ENCODE measurements at regions not wholly inside any gene's neighbourhood (a gene's known extent, or its start where the extent isn't known, plus 50 kb on each side); places are given as distances from the start of the nearest gene placed in this dataset.

DNA sequence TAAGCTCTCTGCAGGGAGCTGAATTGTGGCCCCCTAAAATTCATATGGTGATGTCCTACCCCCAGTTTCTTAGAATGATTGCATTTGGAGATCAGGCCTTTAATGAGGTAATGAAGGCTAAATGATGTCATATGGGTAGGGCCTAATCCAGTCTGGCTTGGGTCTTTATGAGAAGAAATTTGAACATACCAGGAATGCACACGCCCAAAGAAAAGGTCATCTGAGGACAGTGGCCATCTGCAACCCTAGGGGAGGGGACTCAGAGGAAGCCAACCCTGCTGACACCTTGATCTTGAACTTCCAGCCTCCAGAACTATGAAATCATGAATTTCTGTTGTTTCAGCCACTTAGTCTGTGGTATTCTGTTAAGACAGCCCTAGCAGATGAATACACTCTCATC, 426.7 kb downstream of the EPHA4 start:
- H3K9me3 ChIP-seq (ENCODE audit: control insufficient read depth, insufficient read depth, low read length) = no peaks in the 10 kb centered on the region
- no peaks in the 10 kb centered on the region for H3K36me3 ChIP-seq (ENCODE audit: control insufficient read depth, insufficient read depth, low read length)
- H3K27me3 ChIP-seq (ENCODE audit: control insufficient read depth, insufficient read depth, low read length) = no peaks in the 10 kb centered on the region

DNA sequence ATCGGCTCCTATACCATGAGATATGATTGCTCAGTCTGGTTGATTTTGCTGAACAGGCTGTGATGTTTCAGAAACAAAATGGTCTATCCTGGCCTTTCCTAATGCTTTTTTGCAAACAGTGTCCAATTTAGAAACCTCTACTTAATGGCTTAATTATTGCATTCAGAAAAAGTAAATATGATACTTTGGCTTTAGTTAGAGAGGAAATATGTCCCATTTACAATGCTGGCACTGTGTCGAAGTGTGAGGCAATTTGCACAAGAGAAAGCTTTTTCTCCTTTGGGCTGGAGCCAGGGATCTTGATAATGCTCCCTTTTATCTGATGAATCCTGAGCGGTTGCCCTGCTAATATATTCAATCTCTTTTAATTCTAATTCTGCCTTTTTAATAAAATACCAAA, 418.9 kb downstream of the EPHA4 start:
- H3K27me3 ChIP-seq (ENCODE audit: control insufficient read depth, insufficient read depth, low read length) = no peaks in the 10 kb centered on the region
- no peaks in the 10 kb centered on the region for H3K36me3 ChIP-seq (ENCODE audit: control insufficient read depth, insufficient read depth, low read length)
- no peaks in the 10 kb centered on the region for H3K9me3 ChIP-seq (ENCODE audit: control insufficient read depth, insufficient read depth, low read length)
- H3K4me3 ChIP-seq (ENCODE audit: low read depth, low read length) = no peak overlapping the region
- no peaks in the 10 kb centered on the region for H3K4me1 ChIP-seq (ENCODE audit: control insufficient read depth, insufficient read depth, low read length)
- H3K9ac ChIP-seq (ENCODE audit: low read depth, low read length) = no peak overlapping the region

More for the DNA sequence above, 426.7 kb downstream of the EPHA4 start:
- Histone ChIP-seq H3K4me3 (ENCODE audit: low read depth, low read length) (no peak overlapping the region), H3K9ac (ENCODE audit: low read depth, low read length) (no peak overlapping the region), H3K4me1 (ENCODE audit: control insufficient read depth, insufficient read depth, low read length) (no peaks in the 10 kb centered on the region)

DNA sequence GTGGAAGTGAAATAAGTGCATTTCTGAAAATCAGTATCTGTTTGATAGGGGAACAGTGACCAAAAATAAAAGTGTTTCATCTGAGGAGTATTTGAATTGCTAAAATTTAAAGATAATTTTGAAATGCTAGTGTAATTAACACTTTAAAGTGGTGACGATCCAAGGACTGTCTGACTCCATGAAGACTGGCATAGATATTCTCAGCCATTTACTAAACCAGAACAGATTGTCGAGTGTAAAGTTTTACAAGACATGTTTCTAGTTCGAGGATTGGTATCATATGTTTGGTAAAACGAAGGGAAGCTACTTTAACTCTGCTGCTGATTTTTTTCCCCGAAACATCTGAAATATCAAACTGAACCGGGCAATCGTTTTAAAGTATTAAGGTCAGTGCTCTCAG, 417.9 kb downstream of the EPHA4 start:
- Histone ChIP-seq H3K4me1 (ENCODE audit: control insufficient read depth, insufficient read depth, low read length) (no peaks in the 10 kb centered on the region), H3K36me3 (ENCODE audit: control insufficient read depth, insufficient read depth, low read length) (no peaks in the 10 kb centered on the region), H3K9me3 (ENCODE audit: control insufficient read depth, insufficient read depth, low read length) (no peaks in the 10 kb centered on the region), H3K27me3 (ENCODE audit: control insufficient read depth, insufficient read depth, low read length) (no peaks in the 10 kb centered on the region), H3K9ac (ENCODE audit: low read depth, low read length) (no peak overlapping the region), H3K4me3 (ENCODE audit: low read depth, low read length) (no peak overlapping the region)

DNA sequence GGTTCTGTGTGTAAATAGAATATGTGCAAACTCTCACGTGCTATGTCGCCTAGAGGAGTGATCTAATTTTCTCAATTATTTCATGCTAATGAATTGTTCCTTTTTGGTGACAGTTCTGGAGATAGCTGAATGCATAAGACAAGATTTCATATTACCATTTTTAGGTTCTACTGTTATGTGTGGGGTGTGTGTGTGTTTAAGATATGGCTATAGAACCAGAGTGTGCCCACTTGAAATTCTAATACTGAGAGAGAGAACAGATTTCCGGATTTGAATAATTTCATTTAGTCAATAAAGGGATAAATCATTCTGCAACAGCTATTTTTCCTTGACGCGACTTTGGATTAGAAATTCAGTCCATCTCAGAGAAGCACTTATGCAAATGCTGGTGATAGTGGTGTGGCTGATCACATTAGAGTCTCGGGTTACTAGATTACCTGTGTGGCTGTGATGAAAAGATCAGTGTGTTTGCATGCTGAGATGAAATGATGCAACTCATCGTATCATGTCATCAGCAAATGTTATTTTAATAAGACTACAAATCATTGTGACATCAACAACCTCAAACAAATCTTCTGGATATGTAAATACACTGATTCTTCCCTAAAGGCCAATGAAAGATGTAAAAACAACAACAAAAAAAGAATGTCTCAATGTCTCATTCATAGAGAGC, 415.9 kb downstream of the EPHA4 start:
- Histone ChIP-seq H3K9me3 (ENCODE audit: control insufficient read depth, insufficient read depth, low read length) (no peaks in the 10 kb centered on the region), H3K4me3 (ENCODE audit: low read depth, low read length) (no peak overlapping the region), H3K4me1 (ENCODE audit: control insufficient read depth, insufficient read depth, low read length) (no peaks in the 10 kb centered on the region), H3K27me3 (ENCODE audit: control insufficient read depth, insufficient read depth, low read length) (no peaks in the 10 kb centered on the region), H3K36me3 (ENCODE audit: control insufficient read depth, insufficient read depth, low read length) (no peaks in the 10 kb centered on the region), H3K9ac (ENCODE audit: low read depth, low read length) (no peak overlapping the region)

DNA sequence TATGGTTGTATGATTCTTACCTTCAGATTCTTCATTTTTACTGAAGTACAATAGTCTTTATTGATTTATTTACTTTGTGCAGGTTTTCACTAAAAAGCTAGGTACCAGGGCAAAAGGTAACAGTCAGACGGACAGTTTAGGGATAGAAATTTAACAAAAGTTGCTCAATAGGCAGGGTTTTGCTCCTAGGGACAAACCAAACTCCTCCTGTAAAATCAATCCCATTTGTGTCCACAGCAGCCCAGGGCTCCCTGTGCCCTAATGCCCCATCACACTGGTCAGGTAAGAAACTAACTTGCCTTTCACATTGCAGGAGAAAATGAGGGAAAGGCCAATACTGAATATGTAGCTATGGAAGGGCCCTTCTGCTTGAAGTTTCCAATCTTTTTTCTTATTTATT, 410.9 kb downstream of the EPHA4 start:
- no peak overlapping the region for H3K9ac ChIP-seq (ENCODE audit: low read depth, low read length)
- H3K9me3 ChIP-seq (ENCODE audit: control insufficient read depth, insufficient read depth, low read length) = no peaks in the 10 kb centered on the region
- H3K36me3 ChIP-seq (ENCODE audit: control insufficient read depth, insufficient read depth, low read length) = no peaks in the 10 kb centered on the region
- no peaks in the 10 kb centered on the region for H3K4me1 ChIP-seq (ENCODE audit: control insufficient read depth, insufficient read depth, low read length)
- no peak overlapping the region for H3K4me3 ChIP-seq (ENCODE audit: low read depth, low read length)
- H3K27me3 ChIP-seq (ENCODE audit: control insufficient read depth, insufficient read depth, low read length) = no peaks in the 10 kb centered on the region

DNA sequence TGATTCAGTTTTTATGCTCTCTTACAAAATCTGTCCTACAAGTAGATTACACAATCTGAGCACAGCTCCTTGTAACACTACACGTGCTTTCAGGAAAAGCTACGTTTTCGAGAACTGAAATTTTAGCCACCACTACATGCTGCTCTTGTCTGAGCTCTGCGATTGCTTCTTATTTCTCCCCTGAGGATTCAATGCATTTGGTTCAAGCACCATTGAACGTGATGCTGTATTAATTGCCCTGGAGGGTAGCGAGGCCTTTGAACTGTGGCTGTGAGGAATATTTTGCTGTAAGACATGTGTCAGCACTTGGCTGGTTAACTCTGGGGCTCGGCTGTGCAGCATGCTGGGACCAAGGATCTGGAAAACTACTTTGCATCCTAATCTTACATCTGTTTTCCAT, 405.8 kb downstream of the EPHA4 start:
- no peaks in the 10 kb centered on the region for H3K27me3 ChIP-seq (ENCODE audit: control insufficient read depth, insufficient read depth, low read length)

DNA sequence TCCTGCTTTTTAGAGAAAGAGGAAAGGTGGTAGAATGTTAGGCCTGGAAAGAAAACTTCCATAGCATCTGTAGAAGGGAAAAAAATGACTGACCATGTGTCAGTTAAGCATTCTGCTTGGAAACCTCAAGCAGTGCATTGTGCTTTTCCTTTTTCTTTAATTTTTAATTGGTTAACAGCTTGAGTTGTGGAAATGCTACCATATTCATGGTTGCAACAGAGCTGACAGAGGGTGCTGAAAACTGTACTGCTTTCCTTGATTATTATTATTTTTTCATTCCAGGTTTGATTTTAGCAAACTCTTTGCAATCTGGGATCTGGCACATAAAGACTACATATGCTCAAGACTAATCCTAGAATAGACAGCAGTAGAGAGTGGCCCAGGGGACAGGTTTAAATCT, 404.5 kb downstream of the EPHA4 start:
- H3K4me3 ChIP-seq (ENCODE audit: low read depth, low read length) = no peak overlapping the region
- H3K9ac ChIP-seq (ENCODE audit: low read depth, low read length) = no peak overlapping the region
- no peaks in the 10 kb centered on the region for H3K9me3 ChIP-seq (ENCODE audit: control insufficient read depth, insufficient read depth, low read length)

More for the DNA sequence above, 405.8 kb downstream of the EPHA4 start:
- no peaks in the 10 kb centered on the region for H3K9me3 ChIP-seq (ENCODE audit: control insufficient read depth, insufficient read depth, low read length)
- no peaks in the 10 kb centered on the region for H3K4me1 ChIP-seq (ENCODE audit: control insufficient read depth, insufficient read depth, low read length)
- no peak overlapping the region for H3K9ac ChIP-seq (ENCODE audit: low read depth, low read length)
- no peak overlapping the region for H3K4me3 ChIP-seq (ENCODE audit: low read depth, low read length)
- no peaks in the 10 kb centered on the region for H3K36me3 ChIP-seq (ENCODE audit: control insufficient read depth, insufficient read depth, low read length)

DNA sequence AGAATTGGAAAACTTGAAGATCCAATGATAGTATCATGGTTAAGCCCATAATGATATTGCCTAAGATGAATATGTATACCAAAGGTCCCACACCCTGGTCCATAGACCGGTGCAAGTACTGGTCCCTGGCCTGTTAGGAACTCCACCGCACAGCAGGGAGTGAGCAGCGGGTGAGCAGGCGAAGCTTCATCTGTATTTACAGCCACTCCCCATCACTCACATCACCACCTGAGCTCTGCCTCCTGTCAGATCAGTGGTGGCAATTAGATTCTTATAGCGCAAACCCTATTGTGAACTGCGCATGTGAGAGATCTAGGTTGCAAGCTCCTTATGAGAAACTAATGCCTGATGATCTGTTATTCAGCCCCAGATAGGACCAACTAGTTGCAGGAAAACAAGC, 402.4 kb downstream of the EPHA4 start:
- Histone ChIP-seq H3K36me3 (ENCODE audit: control insufficient read depth, insufficient read depth, low read length) (no peaks in the 10 kb centered on the region), H3K9ac (ENCODE audit: low read depth, low read length) (no peak overlapping the region), H3K9me3 (ENCODE audit: control insufficient read depth, insufficient read depth, low read length) (no peaks in the 10 kb centered on the region), H3K4me1 (ENCODE audit: control insufficient read depth, insufficient read depth, low read length) (no peaks in the 10 kb centered on the region), H3K4me3 (ENCODE audit: low read depth, low read length) (no peak overlapping the region), H3K27me3 (ENCODE audit: control insufficient read depth, insufficient read depth, low read length) (no peaks in the 10 kb centered on the region)

More for the DNA sequence above, 404.5 kb downstream of the EPHA4 start:
- Histone ChIP-seq H3K27me3 (ENCODE audit: control insufficient read depth, insufficient read depth, low read length) (no peaks in the 10 kb centered on the region), H3K4me1 (ENCODE audit: control insufficient read depth, insufficient read depth, low read length) (no peaks in the 10 kb centered on the region), H3K36me3 (ENCODE audit: control insufficient read depth, insufficient read depth, low read length) (no peaks in the 10 kb centered on the region)

DNA sequence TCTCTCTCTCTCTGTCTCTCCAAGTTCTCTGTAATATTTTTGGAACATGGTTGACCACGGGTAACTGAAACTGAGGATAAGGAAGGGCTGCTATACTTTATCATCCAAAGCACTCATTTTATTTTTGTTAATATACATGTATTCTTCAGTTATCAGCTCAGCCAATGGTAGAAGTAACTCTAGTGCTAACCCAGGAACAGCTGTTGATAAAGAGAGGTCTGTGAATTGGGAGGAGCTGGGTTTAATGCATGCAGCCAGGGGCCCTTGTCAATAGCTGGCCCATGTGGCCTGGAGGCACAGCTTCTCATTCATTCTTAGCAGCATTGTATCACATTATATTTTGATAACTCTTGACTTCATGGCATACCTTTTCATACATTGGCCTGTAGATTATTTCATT, 401.6 kb downstream of the EPHA4 start:
- Histone ChIP-seq H3K9me3 (ENCODE audit: control insufficient read depth, insufficient read depth, low read length) (no peaks in the 10 kb centered on the region), H3K27me3 (ENCODE audit: control insufficient read depth, insufficient read depth, low read length) (no peaks in the 10 kb centered on the region), H3K9ac (ENCODE audit: low read depth, low read length) (no peak overlapping the region), H3K36me3 (ENCODE audit: control insufficient read depth, insufficient read depth, low read length) (no peaks in the 10 kb centered on the region), H3K4me1 (ENCODE audit: control insufficient read depth, insufficient read depth, low read length) (no peaks in the 10 kb centered on the region), H3K4me3 (ENCODE audit: low read depth, low read length) (no peak overlapping the region)

DNA sequence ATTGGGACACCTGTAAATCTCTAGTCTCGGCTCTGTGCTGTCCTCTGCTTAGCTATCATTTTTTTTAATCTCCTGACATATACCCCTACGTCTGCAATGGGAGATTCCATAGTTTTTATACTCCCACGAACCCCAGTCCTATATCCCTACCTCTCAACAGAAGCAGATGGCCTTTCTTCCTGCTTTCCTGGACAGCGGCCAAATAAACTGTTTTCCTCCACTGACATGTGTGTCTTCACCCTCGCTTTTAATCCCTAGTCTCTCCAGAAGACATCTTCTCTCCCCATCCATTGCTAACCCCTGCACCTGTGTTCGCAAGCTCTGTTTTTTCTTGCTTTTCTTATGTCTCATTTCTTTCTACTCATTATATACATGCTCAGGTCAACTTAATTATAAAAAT, 395.4 kb downstream of the EPHA4 start:
- H3K4me1 ChIP-seq (ENCODE audit: control insufficient read depth, insufficient read depth, low read length) = no peaks in the 10 kb centered on the region
- no peak overlapping the region for H3K4me3 ChIP-seq (ENCODE audit: low read depth, low read length)
- no peaks in the 10 kb centered on the region for H3K27me3 ChIP-seq (ENCODE audit: control insufficient read depth, insufficient read depth, low read length)
- H3K9me3 ChIP-seq (ENCODE audit: control insufficient read depth, insufficient read depth, low read length) = no peaks in the 10 kb centered on the region
- H3K9ac ChIP-seq (ENCODE audit: low read depth, low read length) = no peak overlapping the region
- no peaks in the 10 kb centered on the region for H3K36me3 ChIP-seq (ENCODE audit: control insufficient read depth, insufficient read depth, low read length)

DNA sequence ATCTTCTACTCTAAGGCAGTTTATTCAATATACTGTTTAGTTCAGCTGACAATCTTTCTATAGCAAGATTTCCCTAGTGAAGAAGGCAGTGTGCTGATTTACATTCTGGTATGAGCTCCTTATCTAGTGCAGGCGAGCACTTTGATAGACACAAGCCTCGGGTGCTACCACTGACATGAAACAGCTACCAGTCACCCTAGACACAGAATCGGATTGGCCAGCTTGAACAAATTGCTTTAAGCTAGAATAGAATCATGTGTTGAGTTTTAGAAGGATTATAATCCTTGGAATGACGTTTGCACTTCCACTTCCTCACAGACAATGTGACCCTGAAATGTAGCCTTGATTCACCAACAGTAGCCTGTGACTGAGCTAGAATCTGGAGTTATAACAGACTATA, 394.0 kb downstream of the EPHA4 start:
- Histone ChIP-seq H3K4me1 (ENCODE audit: control insufficient read depth, insufficient read depth, low read length) (no peaks in the 10 kb centered on the region), H3K4me3 (ENCODE audit: low read depth, low read length) (no peak overlapping the region), H3K36me3 (ENCODE audit: control insufficient read depth, insufficient read depth, low read length) (no peaks in the 10 kb centered on the region)

DNA sequence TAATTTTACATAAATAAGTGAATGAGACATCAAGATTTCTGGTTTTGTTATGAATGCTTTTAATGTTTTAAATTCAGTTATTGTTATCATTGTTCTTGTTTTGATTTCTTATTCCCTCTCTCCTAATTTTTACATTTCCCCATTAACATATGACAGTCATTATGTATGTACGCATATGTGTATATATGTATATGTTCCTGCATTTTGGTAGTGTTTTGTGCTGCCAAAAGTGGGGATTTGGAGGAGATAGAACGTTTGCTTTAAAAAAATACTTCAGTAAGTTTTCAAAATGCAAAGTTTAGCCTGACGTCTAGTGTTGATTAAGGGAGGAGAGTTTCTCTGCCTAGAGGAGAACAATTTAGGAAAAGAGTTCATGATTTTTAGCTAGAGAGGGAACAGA, 385.2 kb downstream of the EPHA4 start:
- Histone ChIP-seq H3K4me3 (ENCODE audit: low read depth, low read length) (no peak overlapping the region), H3K27me3 (ENCODE audit: control insufficient read depth, insufficient read depth, low read length) (peaks cover 4% of the 10 kb centered on the region), H3K9me3 (ENCODE audit: control insufficient read depth, insufficient read depth, low read length) (no peaks in the 10 kb centered on the region), H3K9ac (ENCODE audit: low read depth, low read length) (no peak overlapping the region), H3K4me1 (ENCODE audit: control insufficient read depth, insufficient read depth, low read length) (peaks cover 7% of the 10 kb centered on the region), H3K36me3 (ENCODE audit: control insufficient read depth, insufficient read depth, low read length) (no peaks in the 10 kb centered on the region)

More for the DNA sequence above, 394.0 kb downstream of the EPHA4 start:
- H3K9ac ChIP-seq (ENCODE audit: low read depth, low read length) = no peak overlapping the region
- no peaks in the 10 kb centered on the region for H3K27me3 ChIP-seq (ENCODE audit: control insufficient read depth, insufficient read depth, low read length)
- H3K9me3 ChIP-seq (ENCODE audit: control insufficient read depth, insufficient read depth, low read length) = no peaks in the 10 kb centered on the region
